ENCODE measurements at regions not wholly inside any gene's neighbourhood (a gene's known extent, or its start where the extent isn't known, plus 50 kb on each side); places are given as distances from the start of the nearest gene placed in this dataset.

GRCh38 chr5:82847562-82847961, 229.6 kb downstream of the TMEM167A start:
- DNase-seq (ENCODE audit: insufficient read length, low spot score, missing footprints), result no peak
- Histone ChIP-seq H3K4me1 (ENCODE audit: insufficient read depth, low read length) (no peaks in the 10 kb centered on the region), H2AFZ (ENCODE audit: low read length) (no peak overlapping the region), H3K4me3 (ENCODE audit: insufficient read depth, low read length) (no peak overlapping the region), H3K27ac (ENCODE audit: low read depth, low read length) (no peak overlapping the region), H4K20me1 (ENCODE audit: insufficient read depth, low read length) (no peaks in the 10 kb centered on the region), H3K36me3 (ENCODE audit: insufficient read depth, low read length) (no peaks in the 10 kb centered on the region), H3K27me3 (ENCODE audit: insufficient read depth, low read length) (no peaks in the 10 kb centered on the region), H3K4me2 (ENCODE audit: insufficient read depth, low read length) (no peak overlapping the region), H3K9me3 (ENCODE audit: low read depth, low read length) (no peaks in the 10 kb centered on the region), H3K79me2 (ENCODE audit: insufficient read depth, low read length) (no peaks in the 10 kb centered on the region)
- TF ChIP-seq, protein P1, sequence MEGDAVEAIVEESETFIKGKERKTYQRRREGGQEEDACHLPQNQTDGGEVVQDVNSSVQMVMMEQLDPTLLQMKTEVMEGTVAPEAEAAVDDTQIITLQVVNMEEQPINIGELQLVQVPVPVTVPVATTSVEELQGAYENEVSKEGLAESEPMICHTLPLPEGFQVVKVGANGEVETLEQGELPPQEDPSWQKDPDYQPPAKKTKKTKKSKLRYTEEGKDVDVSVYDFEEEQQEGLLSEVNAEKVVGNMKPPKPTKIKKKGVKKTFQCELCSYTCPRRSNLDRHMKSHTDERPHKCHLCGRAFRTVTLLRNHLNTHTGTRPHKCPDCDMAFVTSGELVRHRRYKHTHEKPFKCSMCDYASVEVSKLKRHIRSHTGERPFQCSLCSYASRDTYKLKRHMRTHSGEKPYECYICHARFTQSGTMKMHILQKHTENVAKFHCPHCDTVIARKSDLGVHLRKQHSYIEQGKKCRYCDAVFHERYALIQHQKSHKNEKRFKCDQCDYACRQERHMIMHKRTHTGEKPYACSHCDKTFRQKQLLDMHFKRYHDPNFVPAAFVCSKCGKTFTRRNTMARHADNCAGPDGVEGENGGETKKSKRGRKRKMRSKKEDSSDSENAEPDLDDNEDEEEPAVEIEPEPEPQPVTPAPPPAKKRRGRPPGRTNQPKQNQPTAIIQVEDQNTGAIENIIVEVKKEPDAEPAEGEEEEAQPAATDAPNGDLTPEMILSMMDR (IDR thresholded peaks at IDR 0.05; ENCODE audit: extremely low read depth, low read depth, low read length), result no peak

GRCh38 chr5:82839881-82840280, 237.3 kb downstream of the TMEM167A start:
- no peaks in the 10 kb centered on the region for H3K9me3 ChIP-seq (ENCODE audit: low read depth, low read length)
- H3K27me3 ChIP-seq (ENCODE audit: insufficient read depth, low read length), result no peaks in the 10 kb centered on the region
- DNase-seq (ENCODE audit: insufficient read length, low spot score, missing footprints), result no peak
- no peaks in the 10 kb centered on the region for H3K36me3 ChIP-seq (ENCODE audit: insufficient read depth, low read length)
- no peaks in the 10 kb centered on the region for H3K79me2 ChIP-seq (ENCODE audit: insufficient read depth, low read length)
- no peak overlapping the region for H3K27ac ChIP-seq (ENCODE audit: low read depth, low read length)
- H3K4me2 ChIP-seq (ENCODE audit: insufficient read depth, low read length), result no peak overlapping the region
- no peak overlapping the region for H2AFZ ChIP-seq (ENCODE audit: low read length)
- H4K20me1 ChIP-seq (ENCODE audit: insufficient read depth, low read length), result no peaks in the 10 kb centered on the region
- TF ChIP-seq, protein P1 (IDR thresholded peaks at IDR 0.05; ENCODE audit: extremely low read depth, low read depth, low read length), result no peak
- no peak overlapping the region for H3K4me3 ChIP-seq (ENCODE audit: insufficient read depth, low read length)
- H3K4me1 ChIP-seq (ENCODE audit: insufficient read depth, low read length), result no peaks in the 10 kb centered on the region

GRCh38 chr5:82835488-82835887, 241.7 kb downstream of the TMEM167A start:
- DNase-seq (ENCODE audit: insufficient read length, low spot score, missing footprints), result no peak
- Histone ChIP-seq H3K4me2 (ENCODE audit: insufficient read depth, low read length) (no peak overlapping the region), H3K4me1 (ENCODE audit: insufficient read depth, low read length) (no peaks in the 10 kb centered on the region), H2AFZ (ENCODE audit: low read length) (no peak overlapping the region), H3K4me3 (ENCODE audit: insufficient read depth, low read length) (no peak overlapping the region), H3K36me3 (ENCODE audit: insufficient read depth, low read length) (no peaks in the 10 kb centered on the region), H3K27ac (ENCODE audit: low read depth, low read length) (no peak overlapping the region), H4K20me1 (ENCODE audit: insufficient read depth, low read length) (no peaks in the 10 kb centered on the region), H3K79me2 (ENCODE audit: insufficient read depth, low read length) (no peaks in the 10 kb centered on the region), H3K9me3 (ENCODE audit: low read depth, low read length) (no peaks in the 10 kb centered on the region), H3K27me3 (ENCODE audit: insufficient read depth, low read length) (no peaks in the 10 kb centered on the region)
- TF ChIP-seq, protein P1 (IDR thresholded peaks at IDR 0.05; ENCODE audit: extremely low read depth, low read depth, low read length), result no peak

- no peak for DNase-seq (ENCODE audit: insufficient read length, low spot score, missing footprints)
- H3K4me1 ChIP-seq (ENCODE audit: insufficient read depth, low read length), result no peaks in the 10 kb centered on the region
- TF ChIP-seq, protein P1 (IDR thresholded peaks at IDR 0.05; ENCODE audit: extremely low read depth, low read depth, low read length), result no peak
- H3K27ac ChIP-seq (ENCODE audit: low read depth, low read length), result no peak overlapping the region
- no peaks in the 10 kb centered on the region for H3K27me3 ChIP-seq (ENCODE audit: insufficient read depth, low read length)
- H3K4me2 ChIP-seq (ENCODE audit: insufficient read depth, low read length), result no peak overlapping the region
- H4K20me1 ChIP-seq (ENCODE audit: insufficient read depth, low read length), result no peaks in the 10 kb centered on the region
- H3K4me3 ChIP-seq (ENCODE audit: insufficient read depth, low read length), result no peak overlapping the region
- no peaks in the 10 kb centered on the region for H3K36me3 ChIP-seq (ENCODE audit: insufficient read depth, low read length)
- no peak overlapping the region for H2AFZ ChIP-seq (ENCODE audit: low read length)
- no peaks in the 10 kb centered on the region for H3K79me2 ChIP-seq (ENCODE audit: insufficient read depth, low read length)
- H3K9me3 ChIP-seq (ENCODE audit: low read depth, low read length), result no peaks in the 10 kb centered on the region
Observed at GRCh38 chr5:82834151-82834550, 243.0 kb downstream of the TMEM167A start.
